Testis (tissue), 2 donors: ENCODE measurements at regions not wholly inside any gene's neighbourhood (a gene's known extent, or its start where the extent isn't known, plus 50 kb on each side); places are given as distances from the start of the nearest gene placed in this dataset.

Experiments used
- POLR2A ChIP-seq: fragments of 450-650 bp; IDR thresholded peaks from one replicate; pipeline ENCODE4 v1.6.1; 2017; ENCODE audit warnings: antibody characterized with exemption, mild to moderate bottlenecking, moderate library complexity
- TF ChIP-seq, protein P1 (sequence below), 3 experiments: fragments of 450-650 bp in 2 of 3; fragments of 200-600 bp in 1 of 3; sonication (generic) in 1 of 3; IDR thresholded peaks; one replicate each; pipeline ENCODE4 v1.5.1; 2016 to 2019; ENCODE audit warnings: antibody characterized with exemption in 3 of 3, mild to moderate bottlenecking in 2 of 3, moderate library complexity in 1 of 3

- TF ChIP-seq POLR2A, result no peak
- TF ChIP-seq, protein P1, sequence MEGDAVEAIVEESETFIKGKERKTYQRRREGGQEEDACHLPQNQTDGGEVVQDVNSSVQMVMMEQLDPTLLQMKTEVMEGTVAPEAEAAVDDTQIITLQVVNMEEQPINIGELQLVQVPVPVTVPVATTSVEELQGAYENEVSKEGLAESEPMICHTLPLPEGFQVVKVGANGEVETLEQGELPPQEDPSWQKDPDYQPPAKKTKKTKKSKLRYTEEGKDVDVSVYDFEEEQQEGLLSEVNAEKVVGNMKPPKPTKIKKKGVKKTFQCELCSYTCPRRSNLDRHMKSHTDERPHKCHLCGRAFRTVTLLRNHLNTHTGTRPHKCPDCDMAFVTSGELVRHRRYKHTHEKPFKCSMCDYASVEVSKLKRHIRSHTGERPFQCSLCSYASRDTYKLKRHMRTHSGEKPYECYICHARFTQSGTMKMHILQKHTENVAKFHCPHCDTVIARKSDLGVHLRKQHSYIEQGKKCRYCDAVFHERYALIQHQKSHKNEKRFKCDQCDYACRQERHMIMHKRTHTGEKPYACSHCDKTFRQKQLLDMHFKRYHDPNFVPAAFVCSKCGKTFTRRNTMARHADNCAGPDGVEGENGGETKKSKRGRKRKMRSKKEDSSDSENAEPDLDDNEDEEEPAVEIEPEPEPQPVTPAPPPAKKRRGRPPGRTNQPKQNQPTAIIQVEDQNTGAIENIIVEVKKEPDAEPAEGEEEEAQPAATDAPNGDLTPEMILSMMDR (IDR thresholded peaks at IDR 0.05), result no peak
These were observed 97.2 kb upstream of the ELMO1 start for GRCh38 chr7:37545619-37546534.
